MCF 10A (cell line): ENCODE measurements at regions not wholly inside any gene's neighbourhood (a gene's known extent, or its start where the extent isn't known, plus 50 kb on each side); places are given as distances from the start of the nearest gene placed in this dataset.

ENCODE experiments used
- BruUV-seq: library from RNA; stranded (reverse); fragments of 400-500 nt; replicated peaks from 2 replicates; lab custom pipeline; 2021; lab: Mats Ljungman, UMichigan
- CTCF ChIA-PET: fragments of 300-600 bp; sonication (Branson Sonifier 250); formaldehyde crosslinking; extraction: SDS; loops from one replicate; lab custom pipeline; 2021; ENCODE audit warnings: antibody characterized with exemption, inconsistent platforms; lab: Yijun Ruan, JAX
- POLR2A ChIA-PET: fragments of 300-600, 350-650 bp; sonication (Branson Sonifier 250); formaldehyde crosslinking; extraction: SDS; loops from one replicate; lab custom pipeline; 2020; ENCODE audit warnings: antibody characterized with exemption, inconsistent platforms; lab: Yijun Ruan, JAX
- DNase-seq: peaks from one replicate; pipeline ENCODE4 v3.0.0-alpha.2; 2018; ENCODE audit not compliant: unreplicated experiment
- H3K27ac Mint-ChIP-seq: one replicate; pipeline ENCODE4 v1.8.0; 2022; ENCODE audit warnings: mild to moderate bottlenecking, low read depth, mixed read lengths; ENCODE audit not compliant: unreplicated experiment
- H3K27me3 Mint-ChIP-seq: one replicate; pipeline ENCODE4 v1.8.0; 2022; ENCODE audit warnings: mixed read lengths; ENCODE audit not compliant: insufficient read depth, unreplicated experiment
- H3K36me3 Mint-ChIP-seq: one replicate; pipeline ENCODE4 v1.8.0; 2022; ENCODE audit warnings: mild to moderate bottlenecking, moderate library complexity, mixed read lengths; ENCODE audit not compliant: insufficient read depth, unreplicated experiment
- H3K4me1 Mint-ChIP-seq: one replicate; pipeline ENCODE4 v1.8.0; 2022; ENCODE audit warnings: mixed read lengths; ENCODE audit not compliant: insufficient read depth, unreplicated experiment
- H3K4me3 Mint-ChIP-seq: one replicate; pipeline ENCODE4 v1.8.0; 2022; ENCODE audit warnings: mild to moderate bottlenecking, moderate library complexity, mixed read lengths; ENCODE audit not compliant: unreplicated experiment
- H3K9me3 Mint-ChIP-seq: one replicate; pipeline ENCODE4 v1.8.0; 2022; ENCODE audit warnings: mixed read lengths; ENCODE audit not compliant: unreplicated experiment
- CTCF ChIP-seq: fragments of 200-600 bp; IDR thresholded peaks from one replicate; pipeline ENCODE4 v1.8.0; 2022; ENCODE audit warnings: antibody characterized with exemption, mild to moderate bottlenecking; ENCODE audit not compliant: unreplicated experiment
- intact Hi-C: fragments of 100-400 bp; cut with micrococcal nuclease; formaldehyde crosslinking; loops from 2 replicates; pipeline ENCODE4 v1.14.1; 2022

- TF ChIP-seq CTCF: no peak
- H3K4me1 Mint-ChIP-seq: peaks cover 14% of the 10 kb centered on the region
- CTCF ChIA-PET: interaction anchor here (0.6 kb wide), 1 partner anchor 1852 kb away, joined by 4 read pairs; no protein-coding TSS in a partner anchor
- intact Hi-C loops: no loop called here
- no peak overlapping the region for H3K4me3 Mint-ChIP-seq
- H3K27me3 Mint-ChIP-seq: no peaks in the 10 kb centered on the region
- BruUV-seq: no TSS peak
- POLR2A ChIA-PET: interaction anchor here (0.5 to 1.1 kb wide), 3 partner anchors 10 to 29 kb away, joined by 3 to 5 read pairs (median 4); no protein-coding TSS in a partner anchor
- DNase-seq: peak; percentile 68
- no peaks in the 10 kb centered on the region for H3K36me3 Mint-ChIP-seq
- H3K9me3 Mint-ChIP-seq: no peaks in the 10 kb centered on the region
- peak overlapping the region; percentile 52 for H3K27ac Mint-ChIP-seq
Measured at GRCh38 chr5:111948092-111948841, 191.3 kb upstream of the NREP start.

- no peaks in the 10 kb centered on the region for H3K9me3 Mint-ChIP-seq
- no TSS peak for BruUV-seq
- H3K4me1 Mint-ChIP-seq: peaks cover 19% of the 10 kb centered on the region
- intact Hi-C loops: no loop called here
- no peak overlapping the region for H3K27ac Mint-ChIP-seq
- ChIA-PET POLR2A (interaction anchor here (0.9 kb wide), 2 partner anchors 13 to 17 kb away, joined by 3 read pairs; no protein-coding TSS in a partner anchor), CTCF (no interaction called here)
- TF ChIP-seq CTCF: no peak
- no peak for DNase-seq
- H3K27me3 Mint-ChIP-seq: no peaks in the 10 kb centered on the region
- no peak overlapping the region for H3K4me3 Mint-ChIP-seq
- H3K36me3 Mint-ChIP-seq: no peaks in the 10 kb centered on the region
Measured at GRCh38 chr5:111946556-111946955, 189.6 kb upstream of the NREP start.

- Mint-ChIP-seq H3K4me1 (peaks cover 19% of the 10 kb centered on the region), H3K4me3 (no peak overlapping the region), H3K36me3 (no peaks in the 10 kb centered on the region), H3K27me3 (no peaks in the 10 kb centered on the region), H3K9me3 (no peaks in the 10 kb centered on the region), H3K27ac (no peak overlapping the region)
- intact Hi-C loops: no loop called here
- ChIA-PET CTCF (no interaction called here), POLR2A (interaction anchor here (0.6 to 0.9 kb wide), 3 partner anchors 14 to 963 kb away, joined by 3 to 4 read pairs (median 3); no protein-coding TSS in a partner anchor)
- no TSS peak for BruUV-seq
- TF ChIP-seq CTCF: no peak
- DNase-seq: no peak
Measured at GRCh38 chr5:111945535-111945934, 188.5 kb upstream of the NREP start.

- H3K27ac Mint-ChIP-seq: no peak overlapping the region
- no peak for TF ChIP-seq CTCF
- H3K4me1 Mint-ChIP-seq: peaks cover 9% of the 10 kb centered on the region
- intact Hi-C loops: no loop called here
- ChIA-PET CTCF (interaction anchor here (0.5 kb wide), 1 partner anchor 664 kb away, joined by 3 read pairs; no protein-coding TSS in a partner anchor), POLR2A (interaction anchor here (1.4 kb wide), 1 partner anchor 13 kb away, joined by 7 read pairs; no protein-coding TSS in a partner anchor)
- no peaks in the 10 kb centered on the region for H3K9me3 Mint-ChIP-seq
- no peaks in the 10 kb centered on the region for H3K36me3 Mint-ChIP-seq
- H3K27me3 Mint-ChIP-seq: no peaks in the 10 kb centered on the region
- BruUV-seq: no TSS peak
- no peak overlapping the region for H3K4me3 Mint-ChIP-seq
- DNase-seq: no peak
Measured at GRCh38 chr5:111942661-111943401, 185.8 kb upstream of the NREP start.
